Right lung (tissue), 2 donors: ENCODE measurements at regions not wholly inside any gene's neighbourhood (a gene's known extent, or its start where the extent isn't known, plus 50 kb on each side); places are given as distances from the start of the nearest gene placed in this dataset.

ENCODE experiments used
- DNase-seq, 2 donors: peaks; one replicate each; pipeline ENCODE4 v3.0.0-alpha.2; 2013

- no peak for DNase-seq
Measured at GRCh38 chr12:98274430-98275130, 240.8 kb upstream of the TMPO start.

- no peak for DNase-seq
Measured at GRCh38 chr12:98275131-98275475, 240.3 kb upstream of the TMPO start.

- DNase-seq, result no peak
Measured at GRCh38 chr12:98280152-98280551, 235.2 kb upstream of the TMPO start.

GRCh38 chr12:98280621-98281020, 234.8 kb upstream of the TMPO start:
- DNase-seq, result no peak

- DNase-seq, result no peak
Measured at GRCh38 chr12:98291828-98292227, 223.6 kb upstream of the TMPO start.

GRCh38 chr12:98294051-98294805, 221.2 kb upstream of the TMPO start:
- DNase-seq, result no peak

GRCh38 chr12:98295681-98296080, 219.7 kb upstream of the TMPO start:
- no peak for DNase-seq

GRCh38 chr12:98296462-98297079, 218.8 kb upstream of the TMPO start:
- DNase-seq, result no peak

GRCh38 chr12:98297538-98297937, 217.9 kb upstream of the TMPO start:
- DNase-seq, result no peak

GRCh38 chr12:98308141-98308540, 207.2 kb upstream of the TMPO start:
- no peak for DNase-seq

- no peak for DNase-seq
Measured at GRCh38 chr12:98317939-98318899, 197.2 kb upstream of the TMPO start.

- peak; percentile 20 to 25 for DNase-seq
Measured at GRCh38 chr12:98319716-98320425, 195.5 kb upstream of the TMPO start.

GRCh38 chr12:98325003-98325402, 190.4 kb upstream of the TMPO start:
- DNase-seq, result no peak

- no peak for DNase-seq
Measured at GRCh38 chr12:98328467-98328866, 186.9 kb upstream of the TMPO start.

- no peak for DNase-seq
Measured at GRCh38 chr12:98329589-98329988, 185.8 kb upstream of the TMPO start.

- DNase-seq, result no peak
Measured at GRCh38 chr12:98332642-98333041, 182.7 kb upstream of the TMPO start.

GRCh38 chr12:98334768-98335167, 180.6 kb upstream of the TMPO start:
- no peak for DNase-seq

GRCh38 chr12:98341026-98341425, 174.4 kb upstream of the TMPO start:
- DNase-seq, result no peak

- no peak for DNase-seq
Measured at GRCh38 chr12:98341732-98342131, 173.7 kb upstream of the TMPO start.

GRCh38 chr12:98343002-98343567, 172.3 kb upstream of the TMPO start:
- no peak for DNase-seq
